ENCODE measurements at regions not wholly inside any gene's neighbourhood (a gene's known extent, or its start where the extent isn't known, plus 50 kb on each side); places are given as distances from the start of the nearest gene placed in this dataset.
"Not testable (repeated sequence)": the region's sequence is repeated elsewhere in the genome, so short reads cannot be mapped to it uniquely, and the experiment has no call there.

GRCh38 chr9:136603901-136604814 lies 58.3 kb upstream of the NOTCH1 start:
- no peaks in the 10 kb centered on the region for H3K36me3 ChIP-seq
- H3K4me1 ChIP-seq: peaks cover 36% of the 10 kb centered on the region
- no peaks in the 10 kb centered on the region for H3K9me3 ChIP-seq
- TF ChIP-seq, protein P1, sequence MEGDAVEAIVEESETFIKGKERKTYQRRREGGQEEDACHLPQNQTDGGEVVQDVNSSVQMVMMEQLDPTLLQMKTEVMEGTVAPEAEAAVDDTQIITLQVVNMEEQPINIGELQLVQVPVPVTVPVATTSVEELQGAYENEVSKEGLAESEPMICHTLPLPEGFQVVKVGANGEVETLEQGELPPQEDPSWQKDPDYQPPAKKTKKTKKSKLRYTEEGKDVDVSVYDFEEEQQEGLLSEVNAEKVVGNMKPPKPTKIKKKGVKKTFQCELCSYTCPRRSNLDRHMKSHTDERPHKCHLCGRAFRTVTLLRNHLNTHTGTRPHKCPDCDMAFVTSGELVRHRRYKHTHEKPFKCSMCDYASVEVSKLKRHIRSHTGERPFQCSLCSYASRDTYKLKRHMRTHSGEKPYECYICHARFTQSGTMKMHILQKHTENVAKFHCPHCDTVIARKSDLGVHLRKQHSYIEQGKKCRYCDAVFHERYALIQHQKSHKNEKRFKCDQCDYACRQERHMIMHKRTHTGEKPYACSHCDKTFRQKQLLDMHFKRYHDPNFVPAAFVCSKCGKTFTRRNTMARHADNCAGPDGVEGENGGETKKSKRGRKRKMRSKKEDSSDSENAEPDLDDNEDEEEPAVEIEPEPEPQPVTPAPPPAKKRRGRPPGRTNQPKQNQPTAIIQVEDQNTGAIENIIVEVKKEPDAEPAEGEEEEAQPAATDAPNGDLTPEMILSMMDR (IDR thresholded peaks at IDR 0.05): no peak
- H3K27me3 ChIP-seq: no peaks in the 10 kb centered on the region
- peak overlapping the region; percentile 88 for H3K27ac ChIP-seq
- intact Hi-C loops (cut with DNase I): no loop called here
- H3K4me3 ChIP-seq: no peak overlapping the region
- peak overlapping the region; percentile 6 to 67 for H3K9ac ChIP-seq (ENCODE audit: low read depth in 2 of 2, low read length in 2 of 2)
- DNase-seq: peak; percentile 89

- H3K9ac ChIP-seq (ENCODE audit: low read depth in 2 of 2, low read length in 2 of 2): peak overlapping the region; percentile 67 to 68
- no peaks in the 10 kb centered on the region for H3K36me3 ChIP-seq
- peak overlapping the region; percentile 88 for H3K27ac ChIP-seq
- H3K9me3 ChIP-seq: no peaks in the 10 kb centered on the region
- intact Hi-C loops (cut with DNase I): no loop called here
- H3K4me1 ChIP-seq: peaks cover 36% of the 10 kb centered on the region
- DNase-seq: peak; percentile 87
- no peaks in the 10 kb centered on the region for H3K27me3 ChIP-seq
- TF ChIP-seq, protein P1 (IDR thresholded peaks at IDR 0.05): no peak
- H3K4me3 ChIP-seq: no peak overlapping the region
Observed at GRCh38 chr9:136603216-136603615, 57.4 kb upstream of the NOTCH1 start.

DNA sequence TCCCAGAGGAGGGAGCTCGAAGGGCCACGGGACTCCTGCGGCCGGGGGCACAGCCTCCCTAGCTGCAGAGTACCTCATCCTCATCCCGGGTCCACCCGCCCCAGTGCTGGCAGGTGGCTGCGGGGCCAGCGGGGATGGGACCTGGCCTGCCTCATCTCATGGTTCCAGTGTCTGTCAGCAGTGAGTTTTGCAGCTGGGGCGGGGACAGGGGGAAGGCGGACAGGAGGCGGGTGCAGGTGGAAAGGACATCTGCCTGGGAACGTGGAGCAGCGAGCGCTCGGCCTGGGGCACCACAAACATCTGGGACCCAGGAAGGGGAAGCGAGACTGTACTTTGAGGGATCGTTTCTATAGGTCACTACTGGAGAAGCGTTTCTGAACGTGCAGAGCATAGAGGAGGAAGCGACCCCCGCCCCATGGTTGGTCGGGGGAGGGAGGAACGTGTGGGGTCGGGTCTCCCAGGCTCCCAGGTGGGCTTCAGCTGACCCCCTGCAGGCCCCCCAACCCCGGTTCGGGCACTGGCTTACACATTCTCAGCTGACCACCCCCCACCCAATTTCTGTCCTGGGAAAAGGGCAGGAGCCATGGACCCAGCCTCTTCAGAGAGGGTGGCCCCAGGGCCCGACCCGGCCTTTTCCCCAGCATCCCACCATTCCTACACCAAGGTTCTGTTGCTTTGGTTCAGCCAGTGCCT lies 56.5 kb upstream of the NOTCH1 start:
- peak; percentile 71 for DNase-seq
- intact Hi-C loops (cut with DNase I): no loop called here
- Histone ChIP-seq H3K4me1 (peaks cover 33% of the 10 kb centered on the region), H3K27me3 (no peaks in the 10 kb centered on the region), H3K4me3 (no peak overlapping the region), H3K9me3 (no peaks in the 10 kb centered on the region), H3K9ac (ENCODE audit: low read depth in 2 of 2, low read length in 2 of 2) (peak overlapping the region; percentile 33 to 65), H3K36me3 (no peaks in the 10 kb centered on the region), H3K27ac (peak overlapping the region; percentile 88)
- TF ChIP-seq, protein P1 (IDR thresholded peaks at IDR 0.05): no peak

DNA sequence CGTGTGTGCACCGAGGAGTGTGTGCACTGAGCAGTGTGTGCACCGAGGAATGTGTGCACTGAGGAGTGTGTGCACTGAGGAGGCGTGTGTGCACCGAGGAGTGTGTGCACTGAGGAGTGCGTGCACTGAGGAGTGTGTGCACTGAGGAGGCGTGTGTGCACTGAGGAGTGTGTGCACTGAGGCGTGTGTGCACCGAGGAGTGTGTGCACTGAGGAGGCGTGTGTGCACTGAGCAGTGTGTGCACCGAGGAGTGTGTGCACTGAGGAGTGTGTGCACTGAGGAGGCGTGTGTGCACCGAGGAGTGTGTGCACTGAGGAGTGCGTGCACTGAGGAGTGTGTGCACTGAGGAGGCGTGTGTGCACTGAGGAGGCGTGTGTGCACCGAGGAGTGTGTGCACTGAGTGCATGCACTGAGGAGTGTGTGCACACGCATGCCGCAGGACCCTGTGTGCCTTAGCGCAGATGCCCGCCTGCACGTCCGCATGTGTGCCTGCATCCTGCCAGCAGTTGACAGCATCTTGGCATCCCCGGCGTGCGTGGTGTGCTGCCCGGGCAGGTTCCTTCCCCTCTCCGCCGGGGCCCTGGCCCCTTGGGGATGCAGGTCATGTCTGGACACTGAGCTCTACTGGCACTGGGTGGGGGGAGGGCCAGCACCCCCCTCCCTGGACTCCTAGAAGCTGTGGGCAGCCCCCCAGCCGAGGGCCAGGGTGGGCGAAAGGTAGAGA lies 55.6 kb upstream of the NOTCH1 start:
- H3K27me3 ChIP-seq; DNase-seq; H3K9ac ChIP-seq (ENCODE audit: low read depth in 2 of 2, low read length in 2 of 2); H3K9me3 ChIP-seq; H3K27ac ChIP-seq; H3K4me3 ChIP-seq; intact Hi-C loops (cut with DNase I); H3K36me3 ChIP-seq: not testable (repeated sequence)
- peaks cover 24% of the 10 kb centered on the region for H3K4me1 ChIP-seq

DNA sequence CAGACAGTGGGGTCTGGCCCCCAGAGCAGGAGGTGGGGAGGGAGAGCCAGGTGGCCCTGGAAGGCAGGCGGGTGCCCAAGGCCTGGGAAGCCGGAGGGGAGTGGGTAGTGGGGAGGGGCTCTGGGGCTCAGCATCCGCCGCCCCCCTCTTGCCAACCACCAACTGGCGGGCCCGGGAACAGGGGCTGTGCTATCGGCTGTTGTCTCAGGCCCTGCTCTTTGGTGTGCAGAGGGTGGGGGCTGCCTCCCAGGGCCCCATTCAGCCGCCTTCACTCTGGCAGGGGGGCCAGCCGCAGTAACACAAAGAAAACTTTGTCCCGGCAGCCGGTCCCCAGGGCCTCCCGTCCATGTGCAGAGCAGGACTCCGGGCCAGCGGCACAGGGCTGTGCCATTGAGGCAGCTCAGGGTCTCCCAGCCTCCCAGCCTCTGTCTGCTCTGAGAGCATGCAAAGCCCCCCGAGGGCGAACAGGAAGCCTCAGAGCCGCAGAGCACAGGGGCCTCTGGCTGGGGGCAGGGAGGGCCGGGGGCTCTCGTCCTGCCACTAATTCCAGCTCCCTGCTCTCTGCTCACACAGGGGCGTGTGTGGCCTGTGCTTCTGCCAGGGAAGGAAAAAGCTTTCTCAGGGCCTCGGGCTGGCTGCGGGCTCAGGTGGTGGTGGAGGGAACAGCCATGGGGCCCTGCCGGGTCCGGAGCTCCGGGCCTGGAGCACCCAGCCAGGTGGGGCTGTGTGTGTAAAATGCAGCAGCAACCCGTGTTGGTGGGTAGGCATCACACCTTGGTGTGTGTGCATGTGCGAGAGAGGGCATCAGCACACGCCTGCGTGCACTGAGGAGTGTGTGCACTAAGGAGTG lies 54.2 kb upstream of the NOTCH1 start:
- DNase-seq: no peak
- H3K9ac ChIP-seq (ENCODE audit: low read depth in 2 of 2, low read length in 2 of 2): no peak overlapping the region
- intact Hi-C loops (cut with DNase I): no loop called here
- no peak overlapping the region for H3K4me3 ChIP-seq
- TF ChIP-seq, protein P1 (IDR thresholded peaks at IDR 0.05): no peak
- H3K27me3 ChIP-seq: no peaks in the 10 kb centered on the region
- peaks cover 19% of the 10 kb centered on the region for H3K4me1 ChIP-seq
- H3K9me3 ChIP-seq: no peaks in the 10 kb centered on the region
- H3K36me3 ChIP-seq: no peaks in the 10 kb centered on the region
- no peak overlapping the region for H3K27ac ChIP-seq
